GM19372 (cell line): ENCODE measurements at regions not wholly inside any gene's neighbourhood (a gene's known extent, or its start where the extent isn't known, plus 50 kb on each side); places are given as distances from the start of the nearest gene placed in this dataset.
A peak's percentile ranks its signal among the peaks of the same experiment; 100 is the strongest.

Source experiments
- ATAC-seq: cut with Tn5 transposase; IDR thresholded peaks from one replicate; pipeline ENCODE4 v1.9.1; 2021; ENCODE audit warnings: mild to moderate bottlenecking, low read depth, moderate library complexity; ENCODE audit not compliant: unreplicated experiment

DNA sequence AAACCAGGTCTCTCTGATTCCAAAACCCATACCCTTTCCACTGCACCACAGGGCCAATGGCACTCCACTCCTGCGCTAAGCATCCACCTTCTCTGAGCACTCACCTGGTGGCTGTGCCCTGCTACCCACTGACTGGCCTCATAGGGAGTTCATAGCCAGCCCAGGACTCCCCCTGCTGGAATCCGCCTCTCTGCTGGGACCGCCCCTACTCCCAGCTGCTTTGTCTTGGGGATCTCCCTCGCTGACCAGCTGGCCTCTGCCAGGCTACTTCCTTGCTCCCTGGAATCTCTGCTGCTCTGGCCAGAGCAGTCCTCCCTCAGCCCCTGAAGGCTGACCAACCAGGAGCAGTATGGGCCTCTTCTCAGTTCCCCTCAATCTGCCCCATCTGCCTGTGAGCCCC lies 129.7 kb downstream of the FAXC start:
- peak; percentile 93 for ATAC-seq

DNA sequence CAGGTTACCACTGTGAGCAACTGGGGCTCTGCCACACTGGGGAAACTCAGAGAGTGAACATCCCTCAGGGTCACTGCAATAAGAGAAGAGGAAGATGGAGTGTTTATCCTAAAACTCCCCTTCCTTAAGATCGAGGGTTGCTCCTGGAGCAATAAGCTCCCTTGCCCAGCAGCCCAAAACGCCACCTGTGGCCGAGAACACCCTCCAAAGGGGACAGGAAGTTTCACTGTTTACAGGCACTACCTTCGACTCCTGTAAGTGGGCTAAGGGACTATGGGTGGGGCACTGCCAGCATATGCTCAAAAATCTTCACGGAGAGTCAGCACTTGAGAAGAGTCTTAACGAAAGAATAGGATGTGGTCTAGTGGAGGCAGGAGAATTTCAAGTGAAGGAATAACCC lies 132.5 kb downstream of the FAXC start:
- no peak for ATAC-seq

DNA sequence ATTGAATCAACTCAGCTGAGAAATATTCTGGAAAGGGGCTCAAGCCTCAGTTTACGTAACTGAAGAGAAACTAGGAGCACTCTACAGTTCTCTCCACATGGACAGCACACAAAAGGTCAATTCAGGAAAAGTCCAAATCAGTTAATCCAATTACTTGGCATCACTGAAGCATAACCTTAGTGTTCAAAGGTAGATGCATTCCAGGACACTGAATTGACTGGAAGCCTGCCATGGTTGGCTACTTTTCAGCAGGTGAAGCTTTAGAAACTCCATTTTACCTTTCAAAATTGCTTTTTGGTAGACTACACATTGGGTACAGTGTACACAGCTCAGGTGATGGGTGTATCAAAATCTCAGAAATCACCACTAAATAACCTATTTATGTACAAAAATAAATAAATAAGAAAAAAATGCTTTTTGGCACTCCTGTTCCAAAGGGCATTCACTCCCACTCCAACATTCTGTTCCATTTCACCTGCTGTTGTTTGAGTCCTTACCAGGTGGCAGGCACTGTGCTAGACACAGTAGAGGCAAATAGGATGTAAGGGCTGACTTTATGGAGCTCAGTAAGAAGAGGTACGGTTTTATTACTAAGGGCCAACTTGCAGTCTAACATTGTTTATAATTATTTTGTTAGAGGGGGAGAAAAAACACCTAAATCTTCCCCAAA lies 153.4 kb downstream of the FAXC start:
- ATAC-seq = no peak

DNA sequence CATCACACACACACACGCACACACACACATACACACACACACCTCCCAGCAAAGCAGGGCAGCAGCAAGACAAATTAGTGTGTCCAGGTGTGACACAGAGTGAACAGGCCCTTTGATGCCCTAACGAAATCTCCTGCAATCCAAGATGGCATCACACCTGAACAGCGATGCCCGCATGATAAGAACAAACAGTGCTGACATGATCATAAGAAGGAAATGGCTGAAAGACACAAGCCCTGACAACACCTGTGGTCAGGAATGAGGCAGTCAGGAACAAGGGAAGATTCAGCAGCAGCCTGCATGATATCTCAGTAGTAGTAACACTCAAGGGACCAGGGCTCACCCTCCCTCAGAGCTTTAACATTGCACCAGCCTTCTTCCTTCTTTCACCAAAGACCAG lies 156.9 kb downstream of the FAXC start:
- ATAC-seq = no peak

DNA sequence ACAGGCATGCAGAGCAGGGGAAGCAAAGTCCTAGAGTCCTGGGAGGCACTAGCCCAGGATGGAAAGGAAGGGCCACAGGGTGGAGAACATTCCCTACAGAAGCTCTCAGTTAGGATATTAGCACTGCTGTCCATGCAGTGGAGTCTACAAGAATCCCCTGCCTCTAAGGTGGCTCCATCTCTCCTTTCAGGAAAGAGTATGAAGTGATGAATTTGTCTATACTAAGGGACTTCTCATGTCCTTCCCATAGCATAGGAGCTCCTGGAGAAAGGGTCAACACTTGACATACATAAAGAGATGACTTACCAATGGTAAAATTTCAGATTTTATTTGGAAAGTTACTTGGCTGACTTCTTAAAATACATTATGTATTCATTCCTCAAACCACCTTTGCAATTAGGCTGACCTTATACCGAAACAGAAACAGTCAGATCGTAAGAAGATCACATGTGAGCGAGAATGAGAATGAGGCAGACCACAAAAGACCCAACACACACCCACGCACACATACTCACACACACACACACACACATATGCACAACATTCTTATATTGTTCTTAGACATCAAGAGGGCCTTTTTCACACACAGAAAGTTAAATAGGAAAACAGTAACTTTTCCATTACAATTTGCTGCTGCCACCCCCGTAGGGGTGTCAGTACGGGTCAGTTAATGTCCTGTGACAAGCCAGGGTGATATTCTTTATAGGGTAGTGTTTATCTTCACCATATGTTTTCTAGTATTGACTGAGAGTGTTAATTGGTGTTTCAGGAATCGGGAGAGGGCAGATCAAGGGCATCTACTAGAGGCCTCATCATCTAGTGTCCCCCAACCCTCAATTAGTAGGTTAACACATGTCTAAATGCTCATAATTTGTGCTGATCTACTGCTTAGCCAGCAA lies 159.4 kb downstream of the FAXC start:
- ATAC-seq = peak; percentile 95

DNA sequence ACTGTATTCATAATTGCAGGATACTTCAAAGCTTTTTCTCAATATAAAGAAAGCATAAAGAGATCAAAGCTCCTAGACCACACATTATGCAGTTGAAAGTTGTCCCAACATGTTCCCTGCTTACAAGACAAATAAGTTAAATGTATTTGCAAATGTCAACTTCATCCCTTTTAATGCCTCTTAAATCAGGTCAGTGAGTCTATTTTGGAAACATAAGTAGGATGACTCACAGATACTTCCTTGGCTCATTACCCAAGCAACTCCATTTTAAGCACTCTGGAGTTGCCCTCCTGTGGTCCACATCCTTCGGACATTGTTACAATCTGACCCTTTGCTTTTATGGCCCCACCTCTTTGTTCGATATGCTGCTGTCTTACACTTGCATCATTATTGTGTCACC lies 162.0 kb downstream of the FAXC start:
- no peak for ATAC-seq

DNA sequence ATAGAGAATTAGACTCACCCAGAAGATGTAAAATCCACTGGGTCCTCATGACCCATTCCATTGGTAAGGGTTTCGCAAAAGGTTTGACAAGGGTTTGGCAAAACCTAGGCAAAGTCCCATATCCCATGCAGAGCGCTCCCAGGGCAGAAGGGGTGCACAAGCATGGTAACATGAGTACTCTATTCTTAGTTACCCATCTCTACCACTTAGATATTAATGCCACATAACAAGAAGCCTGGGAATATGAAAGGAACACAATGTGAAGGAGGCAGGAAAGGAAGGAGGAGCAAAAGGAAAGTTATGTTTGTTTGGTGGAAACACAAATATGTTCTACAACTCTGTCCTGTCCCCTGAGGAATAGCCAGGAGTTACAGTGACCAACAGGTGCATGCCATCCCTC lies 163.1 kb downstream of the FAXC start:
- no peak for ATAC-seq

DNA sequence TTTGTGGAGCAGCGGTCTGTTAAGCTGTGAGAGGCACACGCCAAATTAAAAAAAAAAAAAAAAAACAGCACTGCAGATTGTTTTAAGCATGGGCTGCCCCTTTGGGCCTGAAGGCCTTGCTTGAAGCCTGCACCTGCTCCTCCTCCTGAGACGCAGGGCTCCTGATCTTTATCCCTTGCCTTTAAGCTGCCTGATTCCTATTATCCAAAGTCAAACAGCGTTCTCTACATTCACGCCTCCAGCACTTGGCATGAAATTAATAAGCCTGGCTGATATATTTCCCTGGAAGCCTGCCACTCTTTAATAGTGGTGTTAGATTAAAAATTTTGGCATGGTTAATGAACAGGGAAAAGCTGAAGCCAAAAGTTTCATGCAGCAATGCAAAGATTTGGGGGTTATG lies 163.9 kb downstream of the FAXC start:
- no peak for ATAC-seq

DNA sequence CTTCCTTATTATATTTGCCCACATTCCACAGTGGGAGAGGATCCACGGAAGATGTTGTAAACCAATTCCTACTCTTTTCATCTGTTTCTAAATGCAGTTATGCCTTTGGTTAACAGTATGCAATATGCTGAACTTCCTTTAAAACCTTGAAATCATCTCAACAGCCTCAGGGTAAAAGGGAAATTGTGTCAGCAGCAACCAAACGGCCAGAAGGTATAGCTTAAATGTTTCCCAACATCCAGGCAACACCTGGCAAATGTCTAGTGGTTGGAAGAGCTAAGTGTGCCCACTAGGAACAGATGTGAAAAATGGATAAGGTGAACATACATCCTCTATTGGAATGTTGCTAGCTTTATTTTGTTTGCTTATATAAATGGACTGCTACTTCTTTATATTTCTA lies 164.8 kb downstream of the FAXC start:
- ATAC-seq = no peak

DNA sequence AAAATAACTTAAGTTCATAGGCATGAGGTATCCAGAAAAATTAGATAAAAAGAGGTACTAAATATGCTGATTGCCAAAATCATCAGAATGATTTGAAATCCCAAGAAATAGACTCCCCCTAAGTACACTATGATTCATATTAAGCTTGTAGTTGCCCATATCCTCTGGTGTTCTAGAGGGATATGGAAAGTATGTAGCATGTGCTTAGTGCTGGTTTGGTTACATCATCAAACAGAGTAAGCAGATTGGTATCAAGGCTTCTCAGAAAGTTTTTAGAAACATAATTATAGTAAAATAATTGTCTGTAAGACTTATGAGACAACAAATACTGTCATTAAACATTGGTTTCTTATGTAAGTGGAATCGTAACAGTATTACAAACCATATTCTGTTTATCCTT lies 166.4 kb downstream of the FAXC start:
- no peak for ATAC-seq

DNA sequence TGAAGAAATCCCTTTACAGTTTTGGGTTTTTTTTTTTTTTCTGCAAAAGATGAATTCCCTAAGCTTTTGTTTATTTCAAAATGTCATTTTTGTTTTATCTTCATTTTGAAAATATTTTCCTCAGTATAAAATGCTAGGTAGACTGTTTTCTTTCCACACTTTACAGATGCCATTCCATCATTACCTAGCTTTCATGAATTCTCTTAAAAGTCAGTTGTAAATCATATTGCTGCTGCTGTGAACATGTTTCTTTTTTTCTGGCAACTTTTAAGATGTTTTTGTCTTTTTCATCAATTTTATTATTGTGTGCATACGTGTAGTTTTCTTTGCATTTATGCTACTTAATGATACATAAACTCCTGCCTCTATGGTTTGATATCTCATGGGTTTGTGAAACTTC lies 168.3 kb downstream of the FAXC start:
- ATAC-seq = no peak

DNA sequence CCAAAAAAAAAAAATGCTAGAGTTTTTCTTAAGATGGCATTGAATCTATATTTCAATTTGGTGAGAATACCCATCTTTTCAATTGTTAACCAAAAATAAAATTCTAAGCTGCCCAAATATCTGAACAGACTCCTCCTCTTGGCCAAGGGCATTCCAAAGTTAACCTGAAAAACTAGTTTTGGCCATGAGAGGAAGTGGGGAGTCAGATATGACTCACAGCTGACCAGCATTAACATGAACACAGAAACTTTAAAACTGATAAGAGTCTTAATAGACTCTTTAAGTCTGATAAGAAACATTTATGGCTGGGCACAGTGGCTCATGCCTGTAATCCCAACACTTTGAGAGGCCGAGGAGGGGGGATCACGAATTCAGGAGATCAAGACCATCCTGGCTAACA lies 171.3 kb downstream of the FAXC start:
- ATAC-seq = no peak

DNA sequence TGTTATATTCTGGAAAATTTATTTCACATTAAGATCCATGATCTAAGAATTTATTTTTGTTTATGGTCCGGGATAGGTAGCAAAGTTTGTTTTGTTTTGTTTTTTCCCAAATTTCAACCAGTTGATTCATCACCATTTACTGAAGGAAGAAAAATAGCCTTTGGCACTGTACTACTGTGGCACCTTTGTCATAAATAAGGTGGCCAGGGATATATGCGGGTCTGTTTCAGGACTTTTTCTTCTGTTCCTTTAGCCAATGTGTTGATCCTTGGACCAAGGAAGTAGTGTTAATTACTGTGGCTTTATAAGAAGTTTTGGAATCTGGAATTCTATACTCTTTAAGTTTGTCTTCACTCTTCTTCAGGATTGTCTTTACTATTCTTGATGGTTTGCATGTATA lies 171.7 kb downstream of the FAXC start:
- ATAC-seq = no peak

DNA sequence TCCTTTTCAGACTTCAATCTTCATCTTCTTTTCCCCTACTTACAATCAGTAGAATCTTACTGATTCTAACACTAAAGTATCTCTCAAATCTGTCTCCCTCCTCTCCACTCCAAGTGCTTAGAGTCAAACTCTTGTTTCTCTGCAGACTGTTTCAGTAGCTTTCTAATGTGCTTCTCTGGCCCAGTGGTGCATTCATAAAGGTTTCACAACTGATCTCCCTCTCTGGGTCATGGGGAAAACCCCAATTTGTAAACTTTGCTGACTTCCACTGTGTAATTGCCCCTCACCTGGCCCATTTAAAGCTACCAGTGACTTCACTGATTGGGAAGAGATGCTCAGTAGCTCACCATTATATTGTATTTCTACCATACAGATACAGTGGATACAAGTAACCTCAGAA lies 183.6 kb downstream of the FAXC start:
- peak; percentile 64 for ATAC-seq

DNA sequence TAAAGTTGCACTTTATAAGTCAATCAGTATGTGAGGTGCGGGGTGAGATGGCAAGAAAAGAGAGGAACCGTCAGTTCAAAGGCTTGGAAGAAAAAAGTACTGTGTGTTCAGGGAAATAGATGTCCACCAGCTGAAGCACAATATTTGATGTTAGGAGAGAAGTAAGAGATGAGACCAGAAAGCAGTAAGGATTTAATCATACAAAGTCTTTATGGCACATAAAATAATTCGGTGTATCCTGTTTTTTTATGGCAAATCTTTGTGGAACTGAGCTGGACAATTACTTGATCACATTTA lies 197.2 kb downstream of the FAXC start:
- no peak for ATAC-seq

DNA sequence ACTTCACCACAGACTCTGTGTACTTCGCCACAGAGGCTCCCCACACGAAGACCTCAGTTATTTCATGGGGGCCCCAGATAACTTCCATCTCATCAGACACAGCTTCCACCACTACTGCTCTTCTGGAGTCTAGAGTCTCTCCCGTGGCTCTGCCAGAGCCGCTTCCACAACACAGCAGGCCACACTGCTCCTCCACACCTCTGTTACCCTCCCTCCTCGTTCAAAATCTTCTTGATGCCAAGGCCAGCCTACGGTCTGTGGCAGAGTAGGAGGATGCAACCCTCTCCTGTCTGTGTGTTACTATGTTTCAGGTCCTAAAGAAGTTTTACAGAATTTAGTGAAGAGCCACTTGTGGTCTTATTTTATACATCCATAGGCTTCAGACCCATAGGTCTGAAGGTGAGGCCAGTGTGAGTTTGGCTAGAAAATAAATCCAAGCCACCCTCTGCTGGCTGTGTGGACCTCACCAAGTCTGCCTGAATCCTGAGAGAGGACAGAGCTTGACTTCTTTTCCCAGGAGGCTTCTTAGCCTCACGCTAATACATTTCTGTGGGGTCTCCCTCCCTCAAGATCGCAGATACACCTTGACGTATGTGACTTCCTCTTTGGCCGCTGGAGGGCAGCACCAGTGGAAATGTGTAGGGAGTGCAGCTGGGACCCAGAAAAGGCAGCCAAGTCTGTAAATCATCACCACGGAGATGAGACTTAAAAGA lies 197.7 kb downstream of the FAXC start:
- ATAC-seq = peak; percentile 99

DNA sequence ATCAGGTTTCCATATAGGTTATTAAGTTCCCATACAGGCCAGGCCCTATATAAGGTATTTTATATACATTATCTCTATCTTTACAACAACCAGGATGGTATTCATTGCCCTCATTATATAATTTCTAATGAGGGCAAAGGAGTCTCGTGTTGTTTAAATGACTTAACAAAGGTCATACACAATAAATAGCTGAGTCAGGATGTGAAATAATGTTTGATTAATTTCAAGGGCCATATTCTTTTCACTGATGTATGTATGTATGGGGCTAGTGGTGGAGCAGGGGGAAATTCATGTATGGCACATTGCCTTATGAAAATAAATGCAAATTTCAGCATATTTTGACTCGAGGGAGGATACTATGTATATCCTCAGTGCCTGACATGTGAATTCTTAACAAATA lies 200.7 kb downstream of the FAXC start:
- no peak for ATAC-seq

DNA sequence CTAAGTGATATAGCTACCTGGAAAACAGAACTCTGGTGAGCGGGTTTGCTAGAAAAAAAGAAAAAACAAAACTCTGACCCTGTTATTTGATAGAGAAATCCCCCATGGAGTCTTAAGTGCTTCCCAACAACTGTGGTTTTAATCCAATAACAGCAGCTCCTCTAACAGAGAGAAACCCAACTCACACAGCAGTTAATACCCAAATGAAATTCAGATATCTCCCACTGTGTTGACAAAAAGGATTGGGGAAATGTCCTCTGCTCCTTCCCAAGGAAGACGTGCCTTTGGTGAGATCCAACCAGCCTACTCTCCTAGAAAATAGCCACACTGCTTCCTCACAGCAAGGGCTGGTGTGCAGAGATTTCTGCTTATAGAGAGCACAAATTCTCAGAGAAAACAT lies 200.4 kb upstream of the FBXL4 start:
- no peak for ATAC-seq

DNA sequence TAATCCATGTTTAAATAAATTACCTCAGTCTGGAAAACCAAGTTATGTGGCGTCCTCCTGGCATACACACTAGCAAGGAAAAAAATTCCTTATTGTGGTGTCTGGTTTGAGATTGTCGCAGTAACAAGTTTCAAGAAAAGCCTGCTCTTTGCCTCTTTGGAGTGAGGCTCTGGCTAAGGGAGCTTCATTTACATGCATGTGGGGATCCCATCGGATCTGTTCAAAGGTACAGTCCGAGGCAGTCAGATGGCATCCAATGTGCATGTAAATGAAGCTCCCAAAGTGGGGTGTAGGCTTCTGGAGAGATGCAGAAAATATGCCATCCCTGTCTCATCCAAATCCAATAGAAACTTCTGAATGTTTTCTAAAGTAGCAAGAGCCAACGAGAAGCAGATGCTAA lies 199.5 kb upstream of the FBXL4 start:
- no peak for ATAC-seq

DNA sequence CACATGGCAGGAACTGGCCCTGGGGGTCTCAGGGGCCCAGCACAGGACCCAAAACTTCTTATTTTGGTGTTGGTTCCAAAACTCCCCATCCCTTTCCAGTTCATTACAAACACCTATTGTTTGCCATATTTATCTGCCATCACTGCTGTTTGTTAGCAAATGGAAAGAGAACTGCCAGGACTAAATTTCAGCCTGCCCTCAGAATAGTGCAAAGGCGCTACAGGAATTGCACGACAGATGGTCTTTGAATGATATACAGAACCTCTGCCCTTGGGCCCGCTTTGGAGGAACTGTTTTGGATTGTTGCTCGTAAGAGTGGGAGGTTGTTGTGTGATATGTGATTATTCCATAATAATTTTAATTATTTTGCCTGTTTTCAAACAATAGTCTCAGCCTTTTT lies 199.0 kb upstream of the FBXL4 start:
- no peak for ATAC-seq

DNA sequence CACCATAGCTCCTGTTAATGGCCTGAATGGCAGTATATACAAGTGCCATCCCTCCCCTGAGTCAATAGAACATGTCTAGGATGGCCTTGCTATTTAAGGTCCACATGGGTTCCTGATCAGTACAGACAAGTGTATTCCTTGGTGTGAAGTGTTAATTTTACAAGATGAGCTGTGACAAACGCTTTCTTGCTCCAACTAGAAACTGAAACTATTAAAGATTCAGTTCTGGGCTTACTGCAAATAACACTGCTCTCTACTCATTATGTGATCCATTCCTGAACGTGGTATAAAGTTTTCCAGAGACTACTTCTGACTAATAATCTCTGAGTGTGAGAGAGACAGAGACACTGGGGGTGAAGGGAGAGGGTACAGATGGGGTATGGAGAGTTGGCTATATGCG lies 198.0 kb upstream of the FBXL4 start:
- ATAC-seq = no peak
